ENCODE measurements at regions not wholly inside any gene's neighbourhood (a gene's known extent, or its start where the extent isn't known, plus 50 kb on each side); places are given as distances from the start of the nearest gene placed in this dataset.

- POLR2A ChIA-PET, result no interaction called here
- no peak overlapping the region for H3K4me3 Mint-ChIP-seq
- H3K27me3 Mint-ChIP-seq, result no peaks in the 10 kb centered on the region
- DNase-seq, result no peak
- CTCF ChIA-PET, result no interaction called here
- H3K27ac Mint-ChIP-seq, result no peak overlapping the region
- H3K9me3 Mint-ChIP-seq, result peaks cover 7% of the 10 kb centered on the region
- no peaks in the 10 kb centered on the region for H3K4me1 Mint-ChIP-seq
- no peaks in the 10 kb centered on the region for H3K36me3 Mint-ChIP-seq (ENCODE audit: low read depth)
Measured at GRCh38 chr6:22030730-22031619, 265.9 kb downstream of the PRL start.

- Mint-ChIP-seq H3K36me3 (ENCODE audit: low read depth) (no peaks in the 10 kb centered on the region), H3K27me3 (no peaks in the 10 kb centered on the region), H3K9me3 (peaks cover 7% of the 10 kb centered on the region), H3K4me1 (no peaks in the 10 kb centered on the region), H3K4me3 (no peak overlapping the region), H3K27ac (no peak overlapping the region)
- ChIA-PET CTCF (no interaction called here), POLR2A (no interaction called here)
- DNase-seq, result no peak
Measured at GRCh38 chr6:22035690-22036089, 261.1 kb downstream of the PRL start.

- Mint-ChIP-seq H3K4me3 (no peak overlapping the region), H3K36me3 (ENCODE audit: low read depth) (no peaks in the 10 kb centered on the region), H3K27ac (no peak overlapping the region), H3K4me1 (no peaks in the 10 kb centered on the region), H3K27me3 (no peaks in the 10 kb centered on the region), H3K9me3 (peaks cover 7% of the 10 kb centered on the region)
- DNase-seq, result no peak
- POLR2A ChIA-PET, result no interaction called here
- CTCF ChIA-PET, result no interaction called here
Measured at GRCh38 chr6:22036275-22036674, 260.6 kb downstream of the PRL start.

- Mint-ChIP-seq H3K4me3 (no peak overlapping the region), H3K36me3 (ENCODE audit: low read depth) (no peaks in the 10 kb centered on the region), H3K9me3 (peaks cover 7% of the 10 kb centered on the region), H3K27me3 (no peaks in the 10 kb centered on the region), H3K27ac (no peak overlapping the region), H3K4me1 (no peaks in the 10 kb centered on the region)
- ChIA-PET POLR2A (no interaction called here), CTCF (no interaction called here)
- no peak for DNase-seq
Measured at GRCh38 chr6:22036699-22037098, 260.1 kb downstream of the PRL start.

GRCh38 chr6:22041797-22042480, 254.9 kb downstream of the PRL start:
- Mint-ChIP-seq H3K36me3 (ENCODE audit: low read depth) (no peaks in the 10 kb centered on the region), H3K27me3 (no peaks in the 10 kb centered on the region), H3K4me3 (no peak overlapping the region), H3K27ac (no peak overlapping the region), H3K4me1 (no peaks in the 10 kb centered on the region), H3K9me3 (no peaks in the 10 kb centered on the region)
- DNase-seq, result no peak
- ChIA-PET POLR2A (no interaction called here), CTCF (no interaction called here)

GRCh38 chr6:22042706-22043105, 254.1 kb downstream of the PRL start:
- no peaks in the 10 kb centered on the region for H3K36me3 Mint-ChIP-seq (ENCODE audit: low read depth)
- no peaks in the 10 kb centered on the region for H3K4me1 Mint-ChIP-seq
- DNase-seq, result no peak
- no peaks in the 10 kb centered on the region for H3K27me3 Mint-ChIP-seq
- no peak overlapping the region for H3K27ac Mint-ChIP-seq
- CTCF ChIA-PET, result interaction anchor here (0.6 kb wide), 1 partner anchor 990 kb away, joined by 4 read pairs; no protein-coding TSS in a partner anchor
- no peaks in the 10 kb centered on the region for H3K9me3 Mint-ChIP-seq
- POLR2A ChIA-PET, result no interaction called here
- H3K4me3 Mint-ChIP-seq, result no peak overlapping the region

GRCh38 chr6:22043284-22043962, 253.4 kb downstream of the PRL start:
- no peak overlapping the region for H3K27ac Mint-ChIP-seq
- no peaks in the 10 kb centered on the region for H3K27me3 Mint-ChIP-seq
- DNase-seq, result no peak
- POLR2A ChIA-PET, result no interaction called here
- no peaks in the 10 kb centered on the region for H3K9me3 Mint-ChIP-seq
- CTCF ChIA-PET, result interaction anchor here (0.6 kb wide), 1 partner anchor 991 kb away, joined by 4 read pairs; no protein-coding TSS in a partner anchor
- no peaks in the 10 kb centered on the region for H3K4me1 Mint-ChIP-seq
- H3K36me3 Mint-ChIP-seq (ENCODE audit: low read depth), result no peaks in the 10 kb centered on the region
- no peak overlapping the region for H3K4me3 Mint-ChIP-seq

GRCh38 chr6:22045261-22045912, 251.4 kb downstream of the PRL start:
- Mint-ChIP-seq H3K9me3 (peaks cover 2% of the 10 kb centered on the region), H3K27me3 (no peaks in the 10 kb centered on the region), H3K36me3 (ENCODE audit: low read depth) (no peaks in the 10 kb centered on the region), H3K4me1 (no peaks in the 10 kb centered on the region), H3K27ac (no peak overlapping the region), H3K4me3 (no peak overlapping the region)
- ChIA-PET CTCF (no interaction called here), POLR2A (no interaction called here)
- DNase-seq, result no peak

GRCh38 chr6:22049002-22049401, 247.8 kb downstream of the PRL start:
- ChIA-PET POLR2A (no interaction called here), CTCF (interaction anchor here (0.6 kb wide), 1 partner anchor 27 kb away, joined by 3 read pairs; no protein-coding TSS in a partner anchor)
- Mint-ChIP-seq H3K27me3 (no peaks in the 10 kb centered on the region), H3K36me3 (ENCODE audit: low read depth) (no peaks in the 10 kb centered on the region), H3K4me3 (no peak overlapping the region), H3K27ac (no peak overlapping the region), H3K9me3 (peaks cover 2% of the 10 kb centered on the region), H3K4me1 (no peaks in the 10 kb centered on the region)
- no peak for DNase-seq

GRCh38 chr6:22053391-22053997, 243.3 kb downstream of the PRL start:
- Mint-ChIP-seq H3K4me1 (no peaks in the 10 kb centered on the region), H3K4me3 (no peak overlapping the region), H3K27me3 (no peaks in the 10 kb centered on the region), H3K27ac (no peak overlapping the region), H3K9me3 (peaks cover 5% of the 10 kb centered on the region), H3K36me3 (ENCODE audit: low read depth) (no peaks in the 10 kb centered on the region)
- POLR2A ChIA-PET, result no interaction called here
- CTCF ChIA-PET, result interaction anchor here (0.7 kb wide), 1 partner anchor 1581 kb away, joined by 3 read pairs; no protein-coding TSS in a partner anchor
- DNase-seq, result no peak

GRCh38 chr6:22056398-22056797, 240.4 kb downstream of the PRL start:
- Mint-ChIP-seq H3K27ac (no peak overlapping the region), H3K9me3 (peaks cover 3% of the 10 kb centered on the region), H3K36me3 (ENCODE audit: low read depth) (no peaks in the 10 kb centered on the region), H3K4me3 (no peak overlapping the region), H3K4me1 (no peaks in the 10 kb centered on the region), H3K27me3 (no peaks in the 10 kb centered on the region)
- POLR2A ChIA-PET, result no interaction called here
- CTCF ChIA-PET, result no interaction called here
- DNase-seq, result no peak

- Mint-ChIP-seq H3K27me3 (no peaks in the 10 kb centered on the region), H3K9me3 (peaks cover 3% of the 10 kb centered on the region), H3K4me3 (no peak overlapping the region), H3K27ac (no peak overlapping the region), H3K36me3 (ENCODE audit: low read depth) (no peaks in the 10 kb centered on the region), H3K4me1 (peaks cover 6% of the 10 kb centered on the region)
- no peak for DNase-seq
- CTCF ChIA-PET, result no interaction called here
- POLR2A ChIA-PET, result interaction anchor here (0.5 kb wide), 1 partner anchor 123 kb away, joined by 3 read pairs; no protein-coding TSS in a partner anchor
Measured at GRCh38 chr6:22057962-22058361, 238.9 kb downstream of the PRL start.

GRCh38 chr6:22059126-22059525, 237.7 kb downstream of the PRL start:
- Mint-ChIP-seq H3K27ac (no peak overlapping the region), H3K9me3 (peaks cover 3% of the 10 kb centered on the region), H3K27me3 (peaks cover under 1% of the 10 kb centered on the region), H3K4me3 (no peak overlapping the region), H3K4me1 (peaks cover 10% of the 10 kb centered on the region), H3K36me3 (ENCODE audit: low read depth) (no peaks in the 10 kb centered on the region)
- ChIA-PET CTCF (no interaction called here), POLR2A (no interaction called here)
- no peak for DNase-seq

All from activated CD4-positive, alpha-beta memory T cell treated with anti-CD3 and anti-CD28 coated beads, Interleukin-2, amount 10 ng/mL, durations not matched to agents 7 days and 5 days (primary cell).